Ovary (tissue), 3 donors: ENCODE measurements at regions not wholly inside any gene's neighbourhood (a gene's known extent, or its start where the extent isn't known, plus 50 kb on each side); places are given as distances from the start of the nearest gene placed in this dataset.

Experiments
- POLR2A ChIP-seq: fragments of 450-650 bp; IDR thresholded peaks from one replicate; pipeline ENCODE4 v1.6.1; 2017; ENCODE audit warnings: antibody characterized with exemption, mild to moderate bottlenecking, moderate library complexity
- TF ChIP-seq, protein P1 (sequence below), 3 donors: fragments of 450-650 bp in 2 of 3; fragments of 200-600 bp in 1 of 3; IDR thresholded peaks; one replicate each; pipeline versions ENCODE4 v1.5.1 to v1.8.0; 2016 to 2022; ENCODE audit warnings: antibody characterized with exemption in 3 of 3, mild to moderate bottlenecking in 1 of 3
- donor health status: DM: no; HTN: no; CAD: no.

- TF ChIP-seq, protein P1, sequence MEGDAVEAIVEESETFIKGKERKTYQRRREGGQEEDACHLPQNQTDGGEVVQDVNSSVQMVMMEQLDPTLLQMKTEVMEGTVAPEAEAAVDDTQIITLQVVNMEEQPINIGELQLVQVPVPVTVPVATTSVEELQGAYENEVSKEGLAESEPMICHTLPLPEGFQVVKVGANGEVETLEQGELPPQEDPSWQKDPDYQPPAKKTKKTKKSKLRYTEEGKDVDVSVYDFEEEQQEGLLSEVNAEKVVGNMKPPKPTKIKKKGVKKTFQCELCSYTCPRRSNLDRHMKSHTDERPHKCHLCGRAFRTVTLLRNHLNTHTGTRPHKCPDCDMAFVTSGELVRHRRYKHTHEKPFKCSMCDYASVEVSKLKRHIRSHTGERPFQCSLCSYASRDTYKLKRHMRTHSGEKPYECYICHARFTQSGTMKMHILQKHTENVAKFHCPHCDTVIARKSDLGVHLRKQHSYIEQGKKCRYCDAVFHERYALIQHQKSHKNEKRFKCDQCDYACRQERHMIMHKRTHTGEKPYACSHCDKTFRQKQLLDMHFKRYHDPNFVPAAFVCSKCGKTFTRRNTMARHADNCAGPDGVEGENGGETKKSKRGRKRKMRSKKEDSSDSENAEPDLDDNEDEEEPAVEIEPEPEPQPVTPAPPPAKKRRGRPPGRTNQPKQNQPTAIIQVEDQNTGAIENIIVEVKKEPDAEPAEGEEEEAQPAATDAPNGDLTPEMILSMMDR (IDR thresholded peaks at IDR 0.05) = no peak
- no peak for TF ChIP-seq POLR2A
Measured at GRCh38 chr10:88113657-88114272, 250.3 kb downstream of the PTEN start.
